ENCODE measurements at regions not wholly inside any gene's neighbourhood (a gene's known extent, or its start where the extent isn't known, plus 50 kb on each side); places are given as distances from the start of the nearest gene placed in this dataset.

GRCh38 chrX:138287205-138287877 is 424.2 kb downstream of the FGF13 start:
- H3K27me3 ChIP-seq (ENCODE audit: insufficient read depth, low read length), result no peaks in the 10 kb centered on the region
- DNase-seq, result no peak
- no peaks in the 10 kb centered on the region for H3K4me1 ChIP-seq (ENCODE audit: insufficient read depth, low read length)
- POLR2A ChIA-PET (ENCODE audit: partially characterized antibody), result no interaction called here
- H3K4me3 ChIP-seq (ENCODE audit: low read length in 2 of 2), result no peak overlapping the region
- CTCF ChIA-PET (ENCODE audit: partially characterized antibody), result no interaction called here
- H3K36me3 ChIP-seq (ENCODE audit: insufficient read depth, low read length), result no peaks in the 10 kb centered on the region
- Mint-ChIP-seq H3K36me3 (no peaks in the 10 kb centered on the region), H3K4me1 (no peaks in the 10 kb centered on the region), H3K4me3 (no peak overlapping the region), H3K9me3 (peaks cover 0 to 3% (median 0%) of the 10 kb centered on the region in 8 donors), H3K27ac (no peak overlapping the region), H3K27me3 (no peaks in the 10 kb centered on the region)
- H3K9me3 ChIP-seq (ENCODE audit: control insufficient read depth in 1 of 2, low read length in 2 of 2), result no peaks in the 10 kb centered on the region
- no peak overlapping the region for H3K27ac ChIP-seq (ENCODE audit: low read depth, low read length)
- intact Hi-C loops (cut with micrococcal nuclease), result no loop called here

DNA sequence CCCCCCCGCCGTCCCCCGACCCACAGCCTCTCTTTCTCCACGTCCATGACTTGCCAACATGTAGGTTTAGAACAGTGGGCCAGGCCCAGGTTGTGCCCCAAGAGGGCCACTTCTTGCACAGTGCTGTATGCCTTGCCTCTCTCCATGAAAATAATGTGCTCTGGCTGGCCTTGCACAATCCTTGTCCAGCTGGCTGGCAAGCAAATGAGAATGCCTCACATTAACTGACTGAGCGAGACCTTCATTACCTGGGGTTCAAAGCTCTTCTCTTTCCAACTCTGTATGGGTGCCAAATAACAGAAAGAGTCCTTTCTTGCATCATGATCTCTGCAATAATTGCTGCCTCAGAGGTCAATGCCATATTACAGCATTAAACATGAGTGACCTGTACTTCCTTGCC is 416.6 kb downstream of the FGF13 start:
- ChIA-PET POLR2A (ENCODE audit: partially characterized antibody) (no interaction called here), CTCF (ENCODE audit: partially characterized antibody) (no interaction called here)
- intact Hi-C loops (cut with micrococcal nuclease), result no loop called here
- Histone ChIP-seq H3K4me1 (ENCODE audit: insufficient read depth, low read length) (no peaks in the 10 kb centered on the region), H3K9me3 (ENCODE audit: control insufficient read depth in 1 of 2, low read length in 2 of 2) (no peaks in the 10 kb centered on the region), H3K27ac (ENCODE audit: low read depth, low read length) (no peak overlapping the region), H3K4me3 (ENCODE audit: low read length in 2 of 2) (no peak overlapping the region), H3K36me3 (ENCODE audit: insufficient read depth, low read length) (no peaks in the 10 kb centered on the region), H3K27me3 (ENCODE audit: insufficient read depth, low read length) (no peaks in the 10 kb centered on the region)
- H3K36me3 Mint-ChIP-seq, result no peaks in the 10 kb centered on the region
- H3K4me1 Mint-ChIP-seq, result no peaks in the 10 kb centered on the region
- H3K27me3 Mint-ChIP-seq, result no peaks in the 10 kb centered on the region
- H3K4me3 Mint-ChIP-seq, result no peak overlapping the region
- H3K9me3 Mint-ChIP-seq, result peaks cover 0 to 2% (median 0%) of the 10 kb centered on the region in 8 donors
- no peak for DNase-seq
- no peak overlapping the region for H3K27ac Mint-ChIP-seq

DNA sequence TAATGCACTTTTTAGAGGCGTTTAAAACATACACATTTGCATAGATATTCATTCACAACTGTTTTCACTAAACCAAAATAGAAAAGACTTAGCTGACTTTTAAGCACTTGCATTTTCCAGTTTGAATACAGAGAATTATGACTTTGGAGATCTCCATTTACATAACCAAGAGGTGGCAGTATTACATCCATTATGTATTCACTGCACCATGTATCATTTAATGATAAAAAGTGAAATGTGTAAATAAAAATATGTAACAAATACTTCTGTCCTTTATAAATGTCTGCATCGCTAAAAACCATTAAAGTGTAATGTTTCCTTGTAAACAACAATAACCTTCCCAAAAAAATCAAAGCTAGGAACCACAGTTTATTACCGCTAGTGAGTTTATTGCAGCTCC is 413.2 kb downstream of the FGF13 start:
- no peaks in the 10 kb centered on the region for H3K27me3 Mint-ChIP-seq
- Histone ChIP-seq H3K27me3 (ENCODE audit: insufficient read depth, low read length) (no peaks in the 10 kb centered on the region), H3K9me3 (ENCODE audit: control insufficient read depth in 1 of 2, low read length in 2 of 2) (no peaks in the 10 kb centered on the region), H3K36me3 (ENCODE audit: insufficient read depth, low read length) (no peaks in the 10 kb centered on the region), H3K4me1 (ENCODE audit: insufficient read depth, low read length) (no peaks in the 10 kb centered on the region), H3K4me3 (ENCODE audit: low read length in 2 of 2) (no peak overlapping the region), H3K27ac (ENCODE audit: low read depth, low read length) (no peak overlapping the region)
- no peak overlapping the region for H3K4me3 Mint-ChIP-seq
- no peak overlapping the region for H3K27ac Mint-ChIP-seq
- ChIA-PET POLR2A (ENCODE audit: partially characterized antibody) (no interaction called here), CTCF (ENCODE audit: partially characterized antibody) (no interaction called here)
- intact Hi-C loops (cut with micrococcal nuclease), result no loop called here
- peaks cover 0 to 5% (median 0%) of the 10 kb centered on the region in 8 donors for H3K9me3 Mint-ChIP-seq
- no peaks in the 10 kb centered on the region for H3K4me1 Mint-ChIP-seq
- H3K36me3 Mint-ChIP-seq, result no peaks in the 10 kb centered on the region
- no peak for DNase-seq

DNA sequence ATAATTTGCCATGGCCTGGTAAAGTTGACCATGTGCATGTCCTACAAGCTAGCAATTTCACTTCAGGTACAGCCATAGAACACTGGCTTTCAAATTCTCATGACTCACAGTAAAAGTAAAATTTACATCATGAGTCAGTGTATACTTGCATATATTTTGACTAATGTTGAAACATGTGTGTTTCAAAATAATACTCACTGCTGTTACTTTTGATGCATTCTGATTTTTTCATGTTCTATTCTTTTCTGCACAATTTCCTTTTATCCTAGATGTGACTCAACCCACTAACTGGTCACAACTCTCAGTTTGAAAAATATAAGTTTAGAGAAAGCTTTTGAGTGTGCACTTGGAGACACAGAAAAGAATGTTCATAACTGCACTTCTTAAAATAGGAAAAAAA is 365.7 kb downstream of the FGF13 start:
- intact Hi-C loops (cut with micrococcal nuclease), result no loop called here
- ChIA-PET CTCF (ENCODE audit: partially characterized antibody) (no interaction called here), POLR2A (ENCODE audit: partially characterized antibody) (no interaction called here)
- no peaks in the 10 kb centered on the region for H3K4me1 ChIP-seq (ENCODE audit: insufficient read depth, low read length)
- Mint-ChIP-seq H3K27ac (no peak overlapping the region), H3K9me3 (peaks cover 0 to 1% (median 0%) of the 10 kb centered on the region in 8 donors), H3K27me3 (no peaks in the 10 kb centered on the region), H3K36me3 (no peaks in the 10 kb centered on the region), H3K4me3 (no peak overlapping the region), H3K4me1 (no peaks in the 10 kb centered on the region)
- DNase-seq, result no peak
- no peak overlapping the region for H3K27ac ChIP-seq (ENCODE audit: low read depth, low read length)
- H3K27me3 ChIP-seq (ENCODE audit: insufficient read depth, low read length), result no peaks in the 10 kb centered on the region
- no peak overlapping the region for H3K4me3 ChIP-seq (ENCODE audit: low read length in 2 of 2)
- H3K9me3 ChIP-seq (ENCODE audit: control insufficient read depth in 1 of 2, low read length in 2 of 2), result no peaks in the 10 kb centered on the region
- no peaks in the 10 kb centered on the region for H3K36me3 ChIP-seq (ENCODE audit: insufficient read depth, low read length)

DNA sequence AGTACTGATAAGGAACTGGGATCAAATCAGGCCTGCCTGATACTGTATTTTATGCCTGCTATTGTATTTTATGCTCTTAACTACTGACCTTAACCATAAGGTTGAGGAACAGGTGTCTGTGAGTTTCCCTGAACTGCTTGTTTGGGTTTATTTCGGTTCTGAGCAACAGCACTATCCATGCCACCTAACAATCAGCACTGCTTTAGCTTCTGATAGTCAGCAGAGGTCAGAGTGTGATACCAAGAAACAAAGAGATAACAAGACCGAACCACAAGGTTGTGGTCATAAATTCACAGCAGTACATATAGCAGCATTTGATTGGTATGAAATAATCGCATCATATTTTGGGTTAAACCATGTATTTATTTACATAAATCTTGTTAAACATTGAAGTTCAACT is 362.2 kb downstream of the FGF13 start:
- H3K9me3 ChIP-seq (ENCODE audit: control insufficient read depth in 1 of 2, low read length in 2 of 2), result no peaks in the 10 kb centered on the region
- no peaks in the 10 kb centered on the region for H3K27me3 Mint-ChIP-seq
- intact Hi-C loops (cut with micrococcal nuclease), result no loop called here

DNA sequence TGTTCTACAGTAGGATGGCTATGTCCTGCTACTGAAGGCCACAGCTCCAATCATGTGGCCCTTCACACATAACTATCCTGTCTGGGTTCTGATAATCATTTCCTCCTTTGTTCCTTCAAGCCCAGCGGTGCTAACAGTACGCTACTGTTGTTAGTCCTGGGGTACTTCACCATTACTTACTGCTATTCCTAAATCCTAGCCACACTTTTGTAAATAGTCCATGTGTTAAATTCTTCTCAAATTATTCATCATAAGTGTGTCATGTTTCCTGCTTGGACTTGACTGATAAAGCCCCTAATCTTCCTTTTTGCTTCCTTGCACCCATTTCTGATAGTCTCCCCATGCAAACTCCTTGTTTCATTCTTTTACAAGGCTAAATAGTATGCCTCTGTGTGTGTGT is 332.6 kb downstream of the FGF13 start:
- Histone ChIP-seq H3K27me3 (ENCODE audit: insufficient read depth, low read length) (no peaks in the 10 kb centered on the region), H3K36me3 (ENCODE audit: insufficient read depth, low read length) (no peaks in the 10 kb centered on the region), H3K4me3 (ENCODE audit: low read length in 2 of 2) (no peak overlapping the region), H3K27ac (ENCODE audit: low read depth, low read length) (no peak overlapping the region), H3K4me1 (ENCODE audit: insufficient read depth, low read length) (no peaks in the 10 kb centered on the region), H3K9me3 (ENCODE audit: control insufficient read depth in 1 of 2, low read length in 2 of 2) (no peaks in the 10 kb centered on the region)
- H3K27me3 Mint-ChIP-seq, result no peaks in the 10 kb centered on the region
- ChIA-PET POLR2A (ENCODE audit: partially characterized antibody) (no interaction called here), CTCF (ENCODE audit: partially characterized antibody) (no interaction called here)
- H3K9me3 Mint-ChIP-seq, result peaks cover 0 to 13% (median 4%) of the 10 kb centered on the region in 8 donors
- intact Hi-C loops (cut with micrococcal nuclease), result no loop called here
- no peaks in the 10 kb centered on the region for H3K4me1 Mint-ChIP-seq
- no peak for DNase-seq
- no peak overlapping the region for H3K4me3 Mint-ChIP-seq
- no peaks in the 10 kb centered on the region for H3K36me3 Mint-ChIP-seq
- H3K27ac Mint-ChIP-seq, result no peak overlapping the region

More for the DNA sequence above, 362.2 kb downstream of the FGF13 start:
- CTCF ChIA-PET (ENCODE audit: partially characterized antibody), result no interaction called here
- POLR2A ChIA-PET (ENCODE audit: partially characterized antibody), result no interaction called here
- Mint-ChIP-seq H3K27ac (no peak overlapping the region), H3K9me3 (peaks cover 0 to 3% (median 0%) of the 10 kb centered on the region in 8 donors), H3K4me3 (no peak overlapping the region), H3K36me3 (no peaks in the 10 kb centered on the region), H3K4me1 (no peaks in the 10 kb centered on the region)
- H3K36me3 ChIP-seq (ENCODE audit: insufficient read depth, low read length), result no peaks in the 10 kb centered on the region
- H3K4me1 ChIP-seq (ENCODE audit: insufficient read depth, low read length), result no peaks in the 10 kb centered on the region
- no peak overlapping the region for H3K27ac ChIP-seq (ENCODE audit: low read depth, low read length)
- no peaks in the 10 kb centered on the region for H3K27me3 ChIP-seq (ENCODE audit: insufficient read depth, low read length)
- DNase-seq, result no peak
- H3K4me3 ChIP-seq (ENCODE audit: low read length in 2 of 2), result no peak overlapping the region

GRCh38 chrX:138408101-138408500 is 303.4 kb downstream of the FGF13 start:
- no peak overlapping the region for H3K4me3 Mint-ChIP-seq
- H3K4me1 Mint-ChIP-seq, result no peaks in the 10 kb centered on the region
- Histone ChIP-seq H3K27ac (ENCODE audit: low read depth, low read length) (no peak overlapping the region), H3K36me3 (ENCODE audit: insufficient read depth, low read length) (no peaks in the 10 kb centered on the region), H3K4me1 (ENCODE audit: insufficient read depth, low read length) (no peaks in the 10 kb centered on the region), H3K27me3 (ENCODE audit: insufficient read depth, low read length) (no peaks in the 10 kb centered on the region), H3K9me3 (ENCODE audit: control insufficient read depth in 1 of 2, low read length in 2 of 2) (no peaks in the 10 kb centered on the region), H3K4me3 (ENCODE audit: low read length in 2 of 2) (no peak overlapping the region)
- ChIA-PET CTCF (ENCODE audit: partially characterized antibody) (no interaction called here), POLR2A (ENCODE audit: partially characterized antibody) (no interaction called here)
- no peaks in the 10 kb centered on the region for H3K27me3 Mint-ChIP-seq
- intact Hi-C loops (cut with micrococcal nuclease), result no loop called here
- H3K27ac Mint-ChIP-seq, result no peak overlapping the region
- DNase-seq, result no peak
- peaks cover 0 to 2% (median 0%) of the 10 kb centered on the region in 8 donors for H3K9me3 Mint-ChIP-seq
- no peaks in the 10 kb centered on the region for H3K36me3 Mint-ChIP-seq

- DNase-seq, result no peak
- no peak overlapping the region for H3K27ac Mint-ChIP-seq
- no peaks in the 10 kb centered on the region for H3K27me3 Mint-ChIP-seq
Observed at GRCh38 chrX:138411048-138411447, 300.5 kb downstream of the FGF13 start.

More at GRCh38 chrX:138411048-138411447, 300.5 kb downstream of the FGF13 start:
- no peak overlapping the region for H3K4me3 Mint-ChIP-seq
- H3K4me1 Mint-ChIP-seq, result no peaks in the 10 kb centered on the region
- H3K9me3 Mint-ChIP-seq, result peaks cover 0 to 2% (median 0%) of the 10 kb centered on the region in 8 donors
- Histone ChIP-seq H3K9me3 (ENCODE audit: control insufficient read depth in 1 of 2, low read length in 2 of 2) (no peaks in the 10 kb centered on the region), H3K4me3 (ENCODE audit: low read length in 2 of 2) (no peak overlapping the region), H3K27ac (ENCODE audit: low read depth, low read length) (no peak overlapping the region), H3K27me3 (ENCODE audit: insufficient read depth, low read length) (no peaks in the 10 kb centered on the region), H3K4me1 (ENCODE audit: insufficient read depth, low read length) (no peaks in the 10 kb centered on the region), H3K36me3 (ENCODE audit: insufficient read depth, low read length) (no peaks in the 10 kb centered on the region)
- POLR2A ChIA-PET (ENCODE audit: partially characterized antibody), result no interaction called here
- no peaks in the 10 kb centered on the region for H3K36me3 Mint-ChIP-seq
- CTCF ChIA-PET (ENCODE audit: partially characterized antibody), result no interaction called here
- intact Hi-C loops (cut with micrococcal nuclease), result no loop called here
